ENCODE measurements at regions not wholly inside any gene's neighbourhood (a gene's known extent, or its start where the extent isn't known, plus 50 kb on each side); places are given as distances from the start of the nearest gene placed in this dataset.

- peak; percentile 15 for DNase-seq (ENCODE audit: low spot score)
Observed at GRCh38 chr2:160918906-160919503, 241.2 kb upstream of the TANK start.

- DNase-seq (ENCODE audit: low spot score): no peak
Observed at GRCh38 chr2:160920061-160920460, 240.2 kb upstream of the TANK start.

GRCh38 chr2:160920791-160921303 lies 239.4 kb upstream of the TANK start:
- no peak for DNase-seq (ENCODE audit: low spot score)

GRCh38 chr2:160921386-160921964 lies 238.8 kb upstream of the TANK start:
- DNase-seq (ENCODE audit: low spot score): no peak

GRCh38 chr2:160924936-160925353 lies 235.3 kb upstream of the TANK start:
- no peak for DNase-seq (ENCODE audit: low spot score)

GRCh38 chr2:160925956-160926355 lies 234.3 kb upstream of the TANK start:
- DNase-seq (ENCODE audit: low spot score): no peak

- no peak for DNase-seq (ENCODE audit: low spot score)
Observed at GRCh38 chr2:160927324-160927723, 232.9 kb upstream of the TANK start.

GRCh38 chr2:160928854-160929301 lies 231.3 kb upstream of the TANK start:
- no peak for DNase-seq (ENCODE audit: low spot score)

- DNase-seq (ENCODE audit: low spot score): no peak
Observed at GRCh38 chr2:160931531-160931930, 228.7 kb upstream of the TANK start.

GRCh38 chr2:160932960-160933359 lies 227.3 kb upstream of the TANK start:
- DNase-seq (ENCODE audit: low spot score): no peak

- no peak for DNase-seq (ENCODE audit: low spot score)
Observed at GRCh38 chr2:160934263-160934662, 226.0 kb upstream of the TANK start.

GRCh38 chr2:160934991-160935390 lies 225.2 kb upstream of the TANK start:
- no peak for DNase-seq (ENCODE audit: low spot score)

- no peak for DNase-seq (ENCODE audit: low spot score)
Observed at GRCh38 chr2:160936044-160936806, 224.0 kb upstream of the TANK start.

GRCh38 chr2:160940271-160940670 lies 220.0 kb upstream of the TANK start:
- no peak for DNase-seq (ENCODE audit: low spot score)

- DNase-seq (ENCODE audit: low spot score): no peak
Observed at GRCh38 chr2:160940699-160941098, 219.5 kb upstream of the TANK start.

GRCh38 chr2:160941290-160941846 lies 218.9 kb upstream of the TANK start:
- no peak for DNase-seq (ENCODE audit: low spot score)

GRCh38 chr2:160942476-160943142 lies 217.6 kb upstream of the TANK start:
- no peak for DNase-seq (ENCODE audit: low spot score)

- no peak for DNase-seq (ENCODE audit: low spot score)
Observed at GRCh38 chr2:160943414-160943813, 216.8 kb upstream of the TANK start.

GRCh38 chr2:160952464-160953254 lies 207.6 kb upstream of the TANK start:
- DNase-seq (ENCODE audit: low spot score): peak; percentile 17

GRCh38 chr2:160955578-160955977 lies 204.7 kb upstream of the TANK start:
- DNase-seq (ENCODE audit: low spot score): no peak

GRCh38 chr2:160956243-160956802 lies 203.9 kb upstream of the TANK start:
- DNase-seq (ENCODE audit: low spot score): no peak

All from globus pallidus (tissue), 1 donor.